Stimulated activated naive CD4-positive, alpha-beta T cell treated with Interleukin-2 at 50 U/mL for 16 hours (primary cell): ENCODE measurements at regions not wholly inside any gene's neighbourhood (a gene's known extent, or its start where the extent isn't known, plus 50 kb on each side); places are given as distances from the start of the nearest gene placed in this dataset.
"Not testable (repeated sequence)": the region's sequence is repeated elsewhere in the genome, so short reads cannot be mapped to it uniquely, and the experiment has no call there.

Source experiments
- DNase-seq: peaks from one replicate; lab custom pipeline; 2025; lab: John Stamatoyannopoulos, UW

GRCh38 chr2:192536922-192537624 is 342.3 kb upstream of the TMEFF2 start:
- DNase-seq, result no peak

- DNase-seq, result no peak
Observed at GRCh38 chr2:192535956-192536921, 341.5 kb upstream of the TMEFF2 start.

GRCh38 chr2:192534072-192534471 is 339.3 kb upstream of the TMEFF2 start:
- no peak for DNase-seq

- not testable (repeated sequence) for DNase-seq
Observed at GRCh38 chr2:192524642-192525251, 330.0 kb upstream of the TMEFF2 start.

GRCh38 chr2:192524214-192524613 is 329.5 kb upstream of the TMEFF2 start:
- DNase-seq, result not testable (repeated sequence)

GRCh38 chr2:192515937-192516336 is 321.2 kb upstream of the TMEFF2 start:
- DNase-seq, result no peak

- no peak for DNase-seq
Observed at GRCh38 chr2:192513575-192513974, 318.8 kb upstream of the TMEFF2 start.

- DNase-seq, result not testable (repeated sequence)
Observed at GRCh38 chr2:192507836-192508450, 313.2 kb upstream of the TMEFF2 start.

- peak; percentile 3 for DNase-seq
Observed at GRCh38 chr2:192500550-192501200, 305.9 kb upstream of the TMEFF2 start.

GRCh38 chr2:192499476-192499875 is 304.7 kb upstream of the TMEFF2 start:
- DNase-seq, result no peak

- DNase-seq, result no peak
Observed at GRCh38 chr2:192498747-192499146, 304.0 kb upstream of the TMEFF2 start.

- not testable (repeated sequence) for DNase-seq
Observed at GRCh38 chr2:192488158-192488557, 293.4 kb upstream of the TMEFF2 start.

GRCh38 chr2:192487636-192488035 is 292.9 kb upstream of the TMEFF2 start:
- no peak for DNase-seq

GRCh38 chr2:192484903-192485302 is 290.2 kb upstream of the TMEFF2 start:
- no peak for DNase-seq

- DNase-seq, result no peak
Observed at GRCh38 chr2:192480984-192481383, 286.3 kb upstream of the TMEFF2 start.

- no peak for DNase-seq
Observed at GRCh38 chr2:192473331-192473730, 278.6 kb upstream of the TMEFF2 start.

GRCh38 chr2:192471982-192472381 is 277.2 kb upstream of the TMEFF2 start:
- no peak for DNase-seq

- DNase-seq, result no peak
Observed at GRCh38 chr2:192469612-192470011, 274.9 kb upstream of the TMEFF2 start.

- no peak for DNase-seq
Observed at GRCh38 chr2:192467953-192468660, 273.4 kb upstream of the TMEFF2 start.

GRCh38 chr2:192465141-192465540 is 270.4 kb upstream of the TMEFF2 start:
- DNase-seq, result no peak

GRCh38 chr2:192459422-192459821 is 264.7 kb upstream of the TMEFF2 start:
- no peak for DNase-seq
